Calu3 (cell line): ENCODE measurements at regions not wholly inside any gene's neighbourhood (a gene's known extent, or its start where the extent isn't known, plus 50 kb on each side); places are given as distances from the start of the nearest gene placed in this dataset.
"Not testable (repeated sequence)": the region's sequence is repeated elsewhere in the genome, so short reads cannot be mapped to it uniquely, and the experiment has no call there.

Experiments
- BruUV-seq: library from RNA; stranded (reverse); fragments of 400-500 nt; replicated peaks from 2 replicates; lab custom pipeline; 2021; lab: Mats Ljungman, UMichigan
- CTCF ChIA-PET: fragments of 300-600 bp; sonication (Branson Sonifier 250); formaldehyde crosslinking; loops from one replicate; lab custom pipeline; 2022; ENCODE audit warnings: antibody characterized with exemption; lab: Charles Lee
- DNase-seq: peaks from one replicate; pipeline ENCODE4 v3.0.0; 2022
- H3K27ac Mint-ChIP-seq: one replicate; pipeline ENCODE4 v1.8.0; 2022; ENCODE audit warnings: mixed read lengths; ENCODE audit not compliant: unreplicated experiment
- H3K27me3 Mint-ChIP-seq: one replicate; pipeline ENCODE4 v1.8.0; 2022; ENCODE audit warnings: mixed read lengths; ENCODE audit not compliant: unreplicated experiment
- H3K36me3 Mint-ChIP-seq: one replicate; pipeline ENCODE4 v1.8.0; 2022; ENCODE audit warnings: mild to moderate bottlenecking, moderate library complexity, mixed read lengths; ENCODE audit not compliant: insufficient read depth, unreplicated experiment
- H3K4me1 Mint-ChIP-seq: one replicate; pipeline ENCODE4 v1.8.0; 2022; ENCODE audit warnings: mild to moderate bottlenecking, low read depth, mixed read lengths; ENCODE audit not compliant: unreplicated experiment
- H3K4me3 Mint-ChIP-seq: one replicate; pipeline ENCODE4 v1.8.0; 2022; ENCODE audit warnings: mild to moderate bottlenecking, low read depth, moderate library complexity, mixed read lengths; ENCODE audit not compliant: unreplicated experiment
- H3K9me3 Mint-ChIP-seq: one replicate; pipeline ENCODE4 v1.8.0; 2022; ENCODE audit warnings: low read depth, mixed read lengths; ENCODE audit not compliant: unreplicated experiment
- CTCF ChIP-seq: fragments of 200-600 bp; IDR thresholded peaks from one replicate; pipeline ENCODE4 v1.8.0; 2022; ENCODE audit warnings: antibody characterized with exemption; ENCODE audit not compliant: unreplicated experiment
- intact Hi-C: fragments of 100-400 bp; cut with micrococcal nuclease; formaldehyde crosslinking; loops from one replicate; pipeline ENCODE4 v1.10.0; 2022; ENCODE audit not compliant: unreplicated experiment

- intact Hi-C loops, result no loop called here
- H3K27me3 Mint-ChIP-seq, result no peaks in the 10 kb centered on the region
- no peak overlapping the region for H3K27ac Mint-ChIP-seq
- no peak for DNase-seq
- TF ChIP-seq CTCF, result no peak
- no peak overlapping the region for H3K4me3 Mint-ChIP-seq
- peaks cover 17% of the 10 kb centered on the region for H3K9me3 Mint-ChIP-seq
- CTCF ChIA-PET, result no interaction called here
- no TSS peak for BruUV-seq
- H3K36me3 Mint-ChIP-seq, result no peaks in the 10 kb centered on the region
- peaks cover 8% of the 10 kb centered on the region for H3K4me1 Mint-ChIP-seq
These were observed 459.9 kb upstream of the CCDC179 start for GRCh38 chr11:23320131-23320530.

GRCh38 chr11:23335586-23335985 is 475.3 kb upstream of the CCDC179 start:
- H3K36me3 Mint-ChIP-seq, DNase-seq, BruUV-seq, H3K4me1 Mint-ChIP-seq, H3K27me3 Mint-ChIP-seq, H3K27ac Mint-ChIP-seq, intact Hi-C loops, CTCF ChIA-PET, H3K4me3 Mint-ChIP-seq, H3K9me3 Mint-ChIP-seq: not testable (repeated sequence)

GRCh38 chr11:23336961-23337360 is 476.7 kb upstream of the CCDC179 start:
- no peak for TF ChIP-seq CTCF
- no peaks in the 10 kb centered on the region for H3K27me3 Mint-ChIP-seq
- no peak for DNase-seq
- no TSS peak for BruUV-seq
- no peaks in the 10 kb centered on the region for H3K36me3 Mint-ChIP-seq
- CTCF ChIA-PET, result no interaction called here
- intact Hi-C loops, result no loop called here
- no peak overlapping the region for H3K4me3 Mint-ChIP-seq
- H3K9me3 Mint-ChIP-seq, result no peaks in the 10 kb centered on the region
- no peaks in the 10 kb centered on the region for H3K4me1 Mint-ChIP-seq
- H3K27ac Mint-ChIP-seq, result no peak overlapping the region

GRCh38 chr11:23353611-23354010 is 493.3 kb upstream of the CCDC179 start:
- H3K36me3 Mint-ChIP-seq, result no peaks in the 10 kb centered on the region
- no peak for DNase-seq
- H3K9me3 Mint-ChIP-seq, result no peaks in the 10 kb centered on the region
- H3K27ac Mint-ChIP-seq, result no peak overlapping the region
- no TSS peak for BruUV-seq
- no peak for TF ChIP-seq CTCF
- H3K27me3 Mint-ChIP-seq, result no peaks in the 10 kb centered on the region
- no peak overlapping the region for H3K4me3 Mint-ChIP-seq
- intact Hi-C loops, result no loop called here
- CTCF ChIA-PET, result no interaction called here
- H3K4me1 Mint-ChIP-seq, result peaks cover 2% of the 10 kb centered on the region

- no peak for TF ChIP-seq CTCF
- DNase-seq, result no peak
- CTCF ChIA-PET, result no interaction called here
- peaks cover 9% of the 10 kb centered on the region for H3K4me1 Mint-ChIP-seq
- H3K27ac Mint-ChIP-seq, result no peak overlapping the region
- intact Hi-C loops, result no loop called here
- no peak overlapping the region for H3K4me3 Mint-ChIP-seq
- no TSS peak for BruUV-seq
- no peaks in the 10 kb centered on the region for H3K9me3 Mint-ChIP-seq
- no peaks in the 10 kb centered on the region for H3K36me3 Mint-ChIP-seq
- no peaks in the 10 kb centered on the region for H3K27me3 Mint-ChIP-seq
These were observed 499.0 kb upstream of the CCDC179 start for GRCh38 chr11:23359297-23359696.
